ENCODE measurements at regions not wholly inside any gene's neighbourhood (a gene's known extent, or its start where the extent isn't known, plus 50 kb on each side); places are given as distances from the start of the nearest gene placed in this dataset.
A peak's percentile ranks its signal among the peaks of the same experiment; 100 is the strongest.
"Not testable (repeated sequence)": the region's sequence is repeated elsewhere in the genome, so short reads cannot be mapped to it uniquely, and the experiment has no call there.

GRCh38 chr14:106393742-106394141, 867.4 kb downstream of the TMEM121 start:
- Histone ChIP-seq H3K9me3 (ENCODE audit: severe bottlenecking) (no peaks in the 10 kb centered on the region), H3K36me3 (no peaks in the 10 kb centered on the region)
- no peak for DNase-seq

GRCh38 chr14:106395456-106396050, 869.2 kb downstream of the TMEM121 start:
- no peaks in the 10 kb centered on the region for H3K9me3 ChIP-seq (ENCODE audit: severe bottlenecking)
- no peak overlapping the region for H3K4me3 ChIP-seq (ENCODE audit: low read depth, low read length)
- H3K27me3 ChIP-seq (ENCODE audit: insufficient read depth, low read depth, severe bottlenecking): peaks cover 45% of the 10 kb centered on the region
- H3K27ac ChIP-seq: no peak overlapping the region
- H3K36me3 ChIP-seq: no peaks in the 10 kb centered on the region
- TF ChIP-seq CTCF (IDR thresholded peaks at IDR 0.05; ENCODE audit: low read depth, low read length): no peak
- no peak for DNase-seq

More at GRCh38 chr14:106393742-106394141, 867.4 kb downstream of the TMEM121 start:
- TF ChIP-seq CTCF (IDR thresholded peaks at IDR 0.05; ENCODE audit: low read depth, low read length): no peak
- no peak overlapping the region for H3K27ac ChIP-seq
- peaks cover 52% of the 10 kb centered on the region for H3K27me3 ChIP-seq (ENCODE audit: insufficient read depth, low read depth, severe bottlenecking)
- no peak overlapping the region for H3K4me3 ChIP-seq (ENCODE audit: low read depth, low read length)

GRCh38 chr14:106396999-106397398, 870.6 kb downstream of the TMEM121 start:
- H3K4me3 ChIP-seq (ENCODE audit: low read depth, low read length): no peak overlapping the region
- H3K27ac ChIP-seq: no peak overlapping the region
- TF ChIP-seq CTCF (IDR thresholded peaks at IDR 0.05; ENCODE audit: low read depth, low read length): no peak
- no peak for DNase-seq
- H3K27me3 ChIP-seq (ENCODE audit: insufficient read depth, low read depth, severe bottlenecking): peaks cover 36% of the 10 kb centered on the region
- no peaks in the 10 kb centered on the region for H3K9me3 ChIP-seq (ENCODE audit: severe bottlenecking)
- H3K36me3 ChIP-seq: no peaks in the 10 kb centered on the region

GRCh38 chr14:106398931-106399331, 872.5 kb downstream of the TMEM121 start:
- H3K4me3 ChIP-seq (ENCODE audit: low read depth, low read length); DNase-seq; H3K36me3 ChIP-seq; H3K27ac ChIP-seq; H3K9me3 ChIP-seq (ENCODE audit: severe bottlenecking): not testable (repeated sequence)
- H3K27me3 ChIP-seq (ENCODE audit: insufficient read depth, low read depth, severe bottlenecking): peaks cover 30% of the 10 kb centered on the region

- not testable (repeated sequence) for H3K27me3 ChIP-seq (ENCODE audit: insufficient read depth, low read depth, severe bottlenecking); DNase-seq; H3K4me3 ChIP-seq (ENCODE audit: low read depth, low read length); H3K36me3 ChIP-seq; H3K9me3 ChIP-seq (ENCODE audit: severe bottlenecking); H3K27ac ChIP-seq
Observed at GRCh38 chr14:106401316-106401715, 874.9 kb downstream of the TMEM121 start.

GRCh38 chr14:106410229-106410628, 883.8 kb downstream of the TMEM121 start:
- not testable (repeated sequence) for H3K4me3 ChIP-seq (ENCODE audit: low read depth, low read length); H3K27me3 ChIP-seq (ENCODE audit: insufficient read depth, low read depth, severe bottlenecking); DNase-seq; H3K36me3 ChIP-seq; H3K27ac ChIP-seq; H3K9me3 ChIP-seq (ENCODE audit: severe bottlenecking)
- peak; percentile 24; the same call in 1 of the 2 replicates for TF ChIP-seq CTCF (IDR thresholded peaks at IDR 0.05; ENCODE audit: low read depth, low read length)

GRCh38 chr14:106414464-106414863, 888.1 kb downstream of the TMEM121 start:
- H3K27ac ChIP-seq: no peak overlapping the region
- peaks cover 6% of the 10 kb centered on the region for H3K9me3 ChIP-seq (ENCODE audit: severe bottlenecking)
- peaks cover 7% of the 10 kb centered on the region for H3K27me3 ChIP-seq (ENCODE audit: insufficient read depth, low read depth, severe bottlenecking)
- H3K36me3 ChIP-seq: no peaks in the 10 kb centered on the region
- no peak overlapping the region for H3K4me3 ChIP-seq (ENCODE audit: low read depth, low read length)
- DNase-seq: no peak
- TF ChIP-seq CTCF (IDR thresholded peaks at IDR 0.05; ENCODE audit: low read depth, low read length): no peak
